Inflammatory macrophage (primary cell): ENCODE measurements at regions not wholly inside any gene's neighbourhood (a gene's known extent, or its start where the extent isn't known, plus 50 kb on each side); places are given as distances from the start of the nearest gene placed in this dataset.
"Not testable (repeated sequence)": the region's sequence is repeated elsewhere in the genome, so short reads cannot be mapped to it uniquely, and the experiment has no call there.

Source experiments
- DNase-seq, 2 donors: peaks; one replicate each; pipeline ENCODE4 v3.0.0-alpha.2; 2020 to 2022

DNA sequence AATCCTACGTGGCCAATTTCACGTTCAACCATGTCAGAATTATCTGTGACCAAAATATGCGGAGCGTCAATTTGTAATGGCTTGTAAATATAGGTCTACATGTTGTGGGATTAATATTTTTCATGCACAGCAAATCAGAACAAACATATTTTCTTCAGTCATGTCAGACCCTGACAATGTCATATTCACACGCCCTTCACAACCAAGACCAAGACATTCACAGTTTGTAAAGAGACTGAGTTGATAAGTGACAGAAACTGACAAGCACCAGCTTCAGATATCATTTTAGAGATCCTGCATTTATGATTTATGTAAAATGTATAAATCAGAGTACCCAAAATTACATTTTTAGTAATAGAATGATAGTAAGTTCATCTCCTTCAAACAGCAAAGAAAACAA, 57.3 kb upstream of the NOVA1 start:
- DNase-seq, result no peak

GRCh38 chr14:26663506-26663905, 65.7 kb upstream of the NOVA1 start:
- DNase-seq, result no peak

GRCh38 chr14:26678732-26679420, 81.0 kb upstream of the NOVA1 start:
- not testable (repeated sequence) for DNase-seq

DNA sequence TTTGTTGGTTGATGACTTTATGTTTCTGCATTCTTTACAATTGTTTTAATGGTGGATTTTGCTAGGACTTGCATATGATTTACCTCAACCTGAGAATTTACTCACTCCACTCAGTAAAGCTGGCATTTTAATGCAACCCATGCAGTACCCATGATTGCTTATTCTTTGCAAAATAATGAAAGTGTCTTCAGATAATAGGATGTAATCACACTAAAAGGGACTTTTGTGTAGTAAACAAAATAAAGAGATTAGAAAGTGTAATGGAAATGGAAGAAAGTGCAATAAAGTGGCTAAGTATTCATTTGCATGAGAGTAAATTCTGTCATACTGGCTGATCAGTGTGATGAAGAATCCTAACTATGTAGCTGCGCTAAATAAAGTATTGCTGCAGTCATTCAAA, 87.6 kb upstream of the NOVA1 start:
- DNase-seq, result no peak

GRCh38 chr14:26687301-26687837, 89.5 kb upstream of the NOVA1 start:
- DNase-seq, result no peak

GRCh38 chr14:26694521-26694920, 96.7 kb upstream of the NOVA1 start:
- DNase-seq, result no peak

DNA sequence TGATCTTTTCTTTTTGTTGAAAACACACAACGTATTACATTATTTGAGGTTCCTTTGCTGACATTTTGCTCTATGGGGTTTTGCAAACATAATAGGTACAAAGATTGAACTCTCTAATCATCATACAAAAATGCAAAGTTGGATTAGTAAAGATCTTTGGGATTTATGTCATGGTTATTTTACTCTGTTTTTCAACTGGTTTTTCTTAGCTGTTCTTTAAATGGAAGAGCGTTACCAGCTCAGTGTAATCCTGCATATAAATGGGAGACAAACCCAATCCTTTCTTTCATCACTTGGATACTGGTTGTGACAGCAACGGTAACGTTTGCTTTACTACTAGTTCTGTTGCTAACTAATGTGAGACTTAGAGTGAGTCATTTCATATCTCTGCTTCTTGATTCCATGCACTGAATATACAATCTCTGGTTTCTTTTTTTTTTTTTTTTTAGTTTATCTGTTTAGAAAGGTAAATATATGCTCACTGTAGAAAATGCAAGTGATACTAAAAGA, 104.9 kb upstream of the NOVA1 start:
- no peak for DNase-seq

- no peak for DNase-seq
Measured at GRCh38 chr14:26703686-26704366, 106.0 kb upstream of the NOVA1 start.

DNA sequence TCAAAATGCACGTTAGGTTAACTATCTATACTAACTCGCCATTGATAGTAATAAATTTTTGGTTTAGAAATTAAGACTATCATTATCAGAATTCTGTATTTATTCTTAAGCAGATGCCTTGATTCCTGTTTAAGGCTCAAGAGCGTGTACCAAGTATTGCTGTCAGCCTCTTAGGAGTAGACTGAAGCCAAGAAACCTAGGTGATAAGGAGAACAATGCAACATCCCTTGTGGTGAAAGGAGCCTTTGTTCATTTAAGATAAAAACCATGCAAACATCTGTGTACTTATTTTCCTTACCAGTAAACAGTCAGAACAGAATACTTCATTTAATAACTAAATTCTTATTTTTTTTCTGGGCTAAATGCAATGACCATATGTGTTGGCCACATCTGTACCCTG, 109.4 kb upstream of the NOVA1 start:
- no peak for DNase-seq

DNA sequence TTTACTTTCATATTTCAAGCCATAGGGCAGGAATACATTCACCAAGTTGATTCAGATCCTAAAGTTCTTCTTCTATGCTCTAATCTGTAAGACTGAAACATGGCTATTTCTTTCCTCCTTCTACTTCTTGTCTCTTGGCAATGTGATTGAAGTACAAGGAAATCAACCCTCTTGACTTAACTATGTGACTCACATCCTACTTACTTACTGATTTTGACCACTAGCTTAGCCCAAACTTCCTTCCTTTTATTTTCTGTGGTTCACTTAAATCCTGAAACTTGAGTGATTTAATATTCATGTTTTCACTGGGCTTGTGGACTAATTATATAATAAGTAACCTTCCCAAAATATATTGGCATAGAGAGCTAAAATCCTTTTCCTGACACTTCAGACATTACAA, 111.2 kb upstream of the NOVA1 start:
- DNase-seq, result no peak

DNA sequence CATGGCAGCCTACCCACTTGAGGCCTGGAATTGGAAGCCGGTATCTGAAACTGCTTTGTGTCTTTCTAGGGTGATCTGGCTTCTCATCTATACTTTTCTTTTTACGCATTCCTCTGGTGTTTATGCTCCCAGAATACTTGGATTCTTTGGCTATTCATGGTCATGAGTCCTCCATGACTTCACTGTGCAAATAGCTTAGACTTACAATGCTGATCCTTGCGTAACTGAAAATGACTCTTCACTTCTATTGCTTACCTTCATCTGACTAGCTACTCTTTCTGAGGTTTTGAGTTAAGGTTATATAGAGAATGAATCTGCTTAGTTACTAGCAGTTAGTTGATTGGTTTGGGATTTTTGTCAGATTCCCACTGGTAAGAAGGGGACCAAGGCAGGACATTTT, 121.7 kb upstream of the NOVA1 start:
- no peak for DNase-seq

GRCh38 chr14:26722258-26722657, 124.4 kb upstream of the NOVA1 start:
- DNase-seq, result no peak

DNA sequence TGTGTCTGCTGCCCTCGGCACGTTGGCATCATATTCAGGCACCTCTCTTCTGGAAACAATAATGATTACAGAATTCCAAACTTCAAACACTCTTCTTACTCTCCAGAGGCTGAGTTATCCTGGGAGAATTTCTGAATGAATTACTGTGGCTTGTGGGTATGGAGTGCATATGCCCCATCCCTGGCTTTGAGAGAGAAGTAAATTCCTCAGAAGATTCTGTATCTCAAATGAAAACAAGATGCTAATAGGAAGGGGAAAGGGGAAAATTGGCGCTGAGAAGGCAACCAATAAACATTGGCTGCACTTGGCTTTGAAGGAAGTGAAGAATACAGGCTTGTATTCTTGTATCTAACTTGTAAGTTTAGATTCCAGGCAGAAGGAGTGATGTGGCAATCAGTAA, 132.0 kb upstream of the NOVA1 start:
- no peak for DNase-seq

DNA sequence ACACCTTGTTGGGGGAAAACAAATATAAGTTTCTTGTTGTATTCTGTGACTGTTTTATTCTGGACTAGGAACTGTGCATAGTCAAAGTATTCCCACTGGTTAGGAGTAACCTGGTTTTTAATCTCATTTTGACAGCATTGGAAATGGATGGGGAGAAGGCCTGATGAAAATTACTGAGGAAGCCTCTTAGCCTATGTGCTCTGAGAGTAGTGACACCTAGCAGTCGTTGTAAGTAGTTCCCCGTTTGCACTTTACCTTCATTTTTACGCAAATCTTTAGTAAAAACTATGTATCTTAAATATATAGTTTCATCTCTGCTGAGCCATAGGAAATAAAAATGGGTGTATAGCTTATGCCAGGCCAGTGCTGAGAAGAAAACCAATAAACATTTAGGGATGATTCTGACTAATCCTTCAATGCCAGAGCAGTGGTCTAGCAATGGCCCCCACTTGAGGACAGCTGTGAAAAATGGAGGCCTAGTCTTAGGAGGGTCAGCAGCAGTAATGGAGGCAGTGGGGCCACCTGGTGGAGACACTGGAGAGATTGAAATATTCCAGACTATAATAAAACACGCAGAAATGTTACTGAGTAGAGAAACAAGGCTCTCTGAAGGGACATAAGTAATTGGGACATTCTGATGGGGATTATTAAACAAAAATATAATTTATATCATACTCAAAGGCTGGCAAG, 133.2 kb upstream of the NOVA1 start:
- DNase-seq, result no peak

DNA sequence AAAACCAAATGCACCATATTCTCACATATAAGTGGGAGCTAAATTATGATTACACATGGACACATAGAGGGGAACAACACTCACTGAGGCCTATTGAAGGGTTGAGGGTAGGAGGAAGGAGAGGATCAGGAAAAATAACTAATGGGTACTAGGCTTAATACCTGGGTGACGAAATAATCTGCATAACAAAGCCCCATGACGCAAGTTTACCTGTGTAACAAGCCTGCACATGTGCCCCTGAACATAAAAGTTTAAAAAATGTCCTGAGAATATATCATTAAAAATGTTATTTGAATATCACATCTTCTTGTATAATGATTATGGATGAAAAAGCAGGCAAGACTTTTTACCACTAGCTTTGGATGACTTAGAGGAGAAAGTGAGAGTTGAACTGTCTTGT, 138.0 kb upstream of the NOVA1 start:
- DNase-seq, result no peak

GRCh38 chr14:26738571-26738970, 140.7 kb upstream of the NOVA1 start:
- DNase-seq, result no peak

DNA sequence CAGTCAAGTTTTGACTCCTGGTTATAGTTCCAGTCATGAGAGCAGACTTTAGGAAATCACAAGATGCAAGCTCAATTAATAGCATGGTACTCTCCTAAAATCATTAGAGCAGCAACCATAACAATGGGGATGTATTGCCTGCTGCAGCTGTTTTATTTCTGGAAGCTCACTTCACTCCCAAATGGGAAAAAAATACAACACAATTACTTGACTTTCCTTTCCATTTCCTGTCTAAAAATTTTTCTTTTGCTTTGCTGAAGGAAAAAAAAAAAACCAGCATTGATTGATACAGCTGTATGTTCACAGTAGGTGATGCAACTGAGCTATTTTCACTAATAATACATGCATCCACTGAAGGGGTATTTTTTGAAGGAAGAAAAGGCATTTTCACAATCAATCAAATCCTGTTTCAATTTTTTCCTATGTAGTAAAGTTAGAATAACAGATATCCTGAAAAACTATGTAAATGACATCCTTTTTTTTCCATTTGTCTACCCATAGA, 143.9 kb upstream of the NOVA1 start:
- DNase-seq, result no peak

GRCh38 chr14:26743284-26743683, 145.5 kb upstream of the NOVA1 start:
- DNase-seq, result no peak

GRCh38 chr14:26744903-26745302, 147.1 kb upstream of the NOVA1 start:
- DNase-seq, result no peak

DNA sequence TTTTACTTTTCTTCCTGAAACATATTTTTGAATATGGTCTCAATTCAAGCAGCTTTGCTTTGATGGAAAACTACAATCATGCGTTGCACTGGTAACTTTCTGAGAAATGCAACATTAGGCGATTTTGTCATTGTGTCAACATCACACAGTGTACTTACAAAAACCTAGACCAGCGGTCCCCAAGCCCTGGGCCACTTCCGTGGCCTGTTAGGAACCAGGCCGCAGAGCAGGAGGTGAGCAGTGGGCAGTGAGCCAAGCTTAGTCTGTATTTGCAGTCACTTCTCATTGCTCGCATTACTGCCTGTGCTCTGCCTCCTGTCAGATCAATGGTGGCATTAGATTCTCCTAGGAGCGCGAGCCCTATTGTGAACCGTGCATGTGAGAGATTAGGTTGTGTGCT, 163.7 kb upstream of the NOVA1 start:
- DNase-seq, result no peak

DNA sequence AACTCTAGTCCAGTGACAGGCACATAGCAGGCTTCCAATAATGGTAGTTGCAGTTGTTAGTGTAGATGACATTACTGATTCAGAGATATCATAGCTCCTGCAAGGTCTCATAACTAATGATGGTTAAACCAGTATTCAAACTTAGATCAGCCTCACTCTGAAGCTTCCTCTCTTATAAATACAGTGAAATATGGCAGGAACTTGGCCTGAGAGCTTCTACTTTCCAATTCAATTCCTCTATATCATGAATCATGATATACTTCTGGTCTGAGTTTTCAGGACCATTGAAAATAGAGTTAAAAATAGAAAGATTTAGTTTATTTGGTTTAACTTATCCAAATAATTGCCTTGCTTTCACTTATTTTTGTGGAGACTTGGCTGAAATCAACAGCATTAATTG, 167.5 kb upstream of the NOVA1 start:
- DNase-seq, result no peak

GRCh38 chr14:26765768-26766520, 168.1 kb upstream of the NOVA1 start:
- DNase-seq, result peak; percentile 2 to 33

GRCh38 chr14:26766726-26767125, 168.9 kb upstream of the NOVA1 start:
- no peak for DNase-seq
